NB4 (cell line): ENCODE measurements at regions not wholly inside any gene's neighbourhood (a gene's known extent, or its start where the extent isn't known, plus 50 kb on each side); places are given as distances from the start of the nearest gene placed in this dataset.

ENCODE experiments used
- DNase-seq: peaks from one replicate; pipeline ENCODE4 v3.0.0; 2010; ENCODE audit warnings: low read depth
- H3K4me3 ChIP-seq: one replicate; pipeline ENCODE4 v1.5.1; 2011; ENCODE audit warnings: mild to moderate bottlenecking, low read depth, low read length, moderate library complexity
- MYC ChIP-seq: IDR thresholded peaks from 2 replicates; pipeline ENCODE4 v1.6.1; 2011; ENCODE audit warnings: low read depth, low read length
- POLR2A ChIP-seq: IDR thresholded peaks from 2 replicates; pipeline ENCODE4 v1.6.1; 2011; ENCODE audit warnings: mild to moderate bottlenecking; ENCODE audit not compliant: insufficient read length; ENCODE audit errors: extremely low read depth
- TF ChIP-seq, protein P1 (sequence below): IDR thresholded peaks from 2 replicates; pipeline ENCODE4 v1.6.1; 2011; ENCODE audit warnings: low read depth, low read length
- TF ChIP-seq, protein P2 (sequence below): IDR thresholded peaks from one replicate; pipeline ENCODE4 v1.5.1; 2012; ENCODE audit warnings: low read depth, low read length

DNA sequence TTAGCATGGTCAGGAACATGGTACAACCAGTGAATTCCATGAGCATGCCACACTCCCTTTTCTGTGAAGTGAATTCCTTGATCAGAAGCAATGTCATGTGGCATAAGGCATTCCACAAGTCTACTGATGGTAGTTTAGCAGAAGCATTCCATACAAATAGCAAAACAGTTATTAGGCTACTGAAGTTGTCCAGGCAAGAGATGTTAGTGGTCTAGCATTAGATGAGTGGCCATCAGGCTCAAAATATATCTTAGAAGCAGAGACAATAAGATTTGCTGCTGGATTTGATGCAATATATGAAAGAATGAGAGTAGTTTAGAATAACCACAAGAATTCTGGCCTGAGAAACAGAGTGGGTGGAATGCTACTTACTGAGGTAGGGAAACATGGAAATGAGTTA lies 355.3 kb upstream of the NRXN1 start:
- no peak for DNase-seq
- no peak overlapping the region for H3K4me3 ChIP-seq
- TF ChIP-seq MYC (no peak), POLR2A (no peak)
- TF ChIP-seq, protein P1, sequence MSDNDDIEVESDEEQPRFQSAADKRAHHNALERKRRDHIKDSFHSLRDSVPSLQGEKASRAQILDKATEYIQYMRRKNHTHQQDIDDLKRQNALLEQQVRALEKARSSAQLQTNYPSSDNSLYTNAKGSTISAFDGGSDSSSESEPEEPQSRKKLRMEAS: no peak
- TF ChIP-seq, protein P2, sequence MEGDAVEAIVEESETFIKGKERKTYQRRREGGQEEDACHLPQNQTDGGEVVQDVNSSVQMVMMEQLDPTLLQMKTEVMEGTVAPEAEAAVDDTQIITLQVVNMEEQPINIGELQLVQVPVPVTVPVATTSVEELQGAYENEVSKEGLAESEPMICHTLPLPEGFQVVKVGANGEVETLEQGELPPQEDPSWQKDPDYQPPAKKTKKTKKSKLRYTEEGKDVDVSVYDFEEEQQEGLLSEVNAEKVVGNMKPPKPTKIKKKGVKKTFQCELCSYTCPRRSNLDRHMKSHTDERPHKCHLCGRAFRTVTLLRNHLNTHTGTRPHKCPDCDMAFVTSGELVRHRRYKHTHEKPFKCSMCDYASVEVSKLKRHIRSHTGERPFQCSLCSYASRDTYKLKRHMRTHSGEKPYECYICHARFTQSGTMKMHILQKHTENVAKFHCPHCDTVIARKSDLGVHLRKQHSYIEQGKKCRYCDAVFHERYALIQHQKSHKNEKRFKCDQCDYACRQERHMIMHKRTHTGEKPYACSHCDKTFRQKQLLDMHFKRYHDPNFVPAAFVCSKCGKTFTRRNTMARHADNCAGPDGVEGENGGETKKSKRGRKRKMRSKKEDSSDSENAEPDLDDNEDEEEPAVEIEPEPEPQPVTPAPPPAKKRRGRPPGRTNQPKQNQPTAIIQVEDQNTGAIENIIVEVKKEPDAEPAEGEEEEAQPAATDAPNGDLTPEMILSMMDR: no peak

DNA sequence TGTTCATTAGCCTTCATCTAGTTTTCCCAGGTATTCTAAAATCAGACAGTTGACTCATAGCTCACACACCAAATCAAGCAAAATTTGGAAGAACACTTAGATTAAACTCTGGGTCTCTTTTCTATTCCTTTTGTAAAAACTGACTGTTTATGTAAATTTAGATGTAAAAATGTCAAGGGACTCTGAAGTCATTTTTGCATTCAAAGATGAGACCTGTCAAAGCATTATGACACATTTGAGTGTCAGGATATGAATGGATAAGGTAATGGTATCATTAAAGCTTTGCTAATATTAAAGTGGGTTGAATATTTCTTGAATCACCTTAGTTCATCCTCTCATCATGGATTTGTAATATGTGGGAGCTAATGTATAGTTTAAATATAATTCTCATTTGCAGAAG lies 348.1 kb upstream of the NRXN1 start:
- no peak overlapping the region for H3K4me3 ChIP-seq
- no peak for DNase-seq
- TF ChIP-seq MYC (no peak), POLR2A (no peak)
- TF ChIP-seq, protein P1: no peak
- TF ChIP-seq, protein P2: no peak

DNA sequence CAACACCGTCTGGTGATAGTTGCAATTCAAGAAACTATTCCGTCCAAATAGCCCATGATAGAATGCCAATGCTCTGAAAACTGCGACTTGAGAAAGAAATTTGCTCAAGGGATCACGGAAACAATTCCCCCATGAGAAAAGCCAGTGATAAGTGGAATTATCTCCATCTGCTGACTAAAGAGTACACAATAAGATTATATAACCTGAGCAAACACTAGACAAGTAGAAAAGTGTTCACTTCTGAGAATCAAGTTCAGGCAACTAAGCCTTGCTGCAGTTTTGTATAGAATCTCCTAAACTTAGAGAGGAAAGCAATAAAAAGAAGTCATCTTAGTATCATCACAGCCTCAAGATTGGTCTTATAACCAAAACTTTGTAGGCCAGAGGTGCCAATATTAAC lies 336.3 kb upstream of the NRXN1 start:
- H3K4me3 ChIP-seq: no peak overlapping the region
- DNase-seq: no peak
- TF ChIP-seq, protein P2: no peak
- no peak for TF ChIP-seq MYC

DNA sequence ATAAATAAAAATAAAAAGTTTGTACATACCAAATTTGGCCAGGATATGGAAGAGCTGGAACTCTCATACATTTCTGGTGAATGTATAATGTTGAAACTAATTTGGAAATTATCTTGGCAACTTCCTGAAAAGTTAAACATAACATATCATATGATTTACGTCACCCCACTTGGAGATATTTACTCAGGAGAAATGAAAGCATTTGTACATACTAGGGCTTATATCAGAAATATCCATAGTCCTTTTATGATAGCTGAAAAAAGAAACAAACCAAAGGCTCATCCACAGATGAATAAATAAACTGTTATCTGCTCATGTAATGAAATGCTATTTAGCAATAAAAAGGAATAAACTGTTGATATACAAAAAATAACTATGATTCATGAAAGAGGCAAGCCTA lies 318.2 kb upstream of the NRXN1 start:
- no peak overlapping the region for H3K4me3 ChIP-seq
- DNase-seq: no peak
- TF ChIP-seq POLR2A: no peak
- TF ChIP-seq, protein P2: no peak
- TF ChIP-seq, protein P1: no peak
- no peak for TF ChIP-seq MYC

DNA sequence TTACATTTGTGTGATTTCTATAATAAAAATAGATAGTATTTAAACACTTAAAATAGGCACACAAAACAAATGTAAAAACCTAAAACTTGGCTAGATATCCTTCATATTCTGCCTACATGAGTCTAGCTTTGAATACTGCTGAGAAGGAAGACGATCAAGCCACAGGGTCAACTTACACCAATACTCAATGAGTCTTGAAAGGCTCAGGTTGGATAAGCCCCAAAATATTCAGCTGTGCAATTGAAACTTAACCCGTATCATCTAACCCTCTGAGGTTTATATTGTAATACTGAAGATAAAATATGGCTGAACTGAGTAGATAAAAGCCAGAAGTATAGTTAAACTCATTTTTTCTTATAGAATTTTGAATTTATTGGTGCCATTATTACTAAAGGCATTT lies 313.0 kb upstream of the NRXN1 start:
- no peak overlapping the region for H3K4me3 ChIP-seq
- TF ChIP-seq, protein P2: no peak
- TF ChIP-seq, protein P1: no peak
- TF ChIP-seq MYC: no peak
- TF ChIP-seq POLR2A: no peak
- DNase-seq: no peak

DNA sequence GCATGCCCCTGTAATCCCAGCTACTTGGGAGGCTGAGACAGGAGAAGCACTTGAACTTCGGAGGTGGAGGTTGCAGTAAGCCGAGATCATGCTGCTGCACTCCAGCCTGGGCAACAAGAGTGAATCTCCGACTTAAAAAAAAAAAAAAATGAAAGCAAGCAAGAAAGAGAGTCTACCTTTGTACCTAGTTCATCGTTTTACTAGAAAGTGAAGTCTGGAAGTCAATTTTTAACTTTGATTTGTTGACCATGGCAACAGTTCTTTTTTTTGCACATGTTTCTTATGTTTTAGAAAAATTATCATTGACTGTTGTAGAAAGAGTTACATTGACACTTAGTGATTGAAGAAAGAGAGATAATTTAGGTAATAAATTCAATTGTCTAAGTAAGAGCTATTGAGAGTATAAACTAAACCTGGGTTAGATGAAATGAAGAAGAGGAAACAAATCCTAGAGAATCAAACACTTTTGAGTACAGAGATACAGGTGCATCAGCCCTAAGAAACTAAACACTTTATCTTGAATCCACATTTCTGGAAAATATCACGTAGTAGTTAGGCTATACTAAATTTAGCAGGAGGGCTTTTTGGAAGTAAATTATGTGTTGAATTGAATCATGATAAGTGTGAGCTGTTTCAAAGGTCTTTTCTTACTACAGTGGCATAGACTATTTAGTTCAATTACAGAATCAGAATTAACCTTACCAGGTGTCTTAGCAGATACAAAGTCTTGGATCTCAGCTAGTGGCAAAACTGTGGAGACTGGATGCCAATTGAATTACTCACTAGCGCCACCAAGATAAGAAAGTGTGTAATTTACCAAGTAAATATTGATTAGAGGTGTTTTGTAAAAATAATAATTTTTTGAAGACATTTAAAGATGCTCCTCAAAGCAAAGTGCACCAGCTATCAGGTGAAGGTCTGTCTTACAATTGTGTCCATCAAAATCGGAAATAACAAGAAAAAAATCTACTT lies 303.4 kb upstream of the NRXN1 start:
- peak; percentile 3 for DNase-seq
- TF ChIP-seq MYC (no peak), POLR2A (no peak)
- TF ChIP-seq, protein P2: no peak
- TF ChIP-seq, protein P1: no peak

More for the DNA sequence above, 303.4 kb upstream of the NRXN1 start:
- H3K4me3 ChIP-seq: no peak overlapping the region
